ENCODE measurements at regions not wholly inside any gene's neighbourhood (a gene's known extent, or its start where the extent isn't known, plus 50 kb on each side); places are given as distances from the start of the nearest gene placed in this dataset.

- no peak for DNase-seq
- Histone ChIP-seq H3K4me3 (no peak overlapping the region), H3K9me3 (no peaks in the 10 kb centered on the region), H3K27ac (no peak overlapping the region), H3K27me3 (no peaks in the 10 kb centered on the region), H3K36me3 (ENCODE audit: low read depth, missing control alignments) (no peaks in the 10 kb centered on the region), H3K4me1 (no peaks in the 10 kb centered on the region)
- TF ChIP-seq, protein P1, sequence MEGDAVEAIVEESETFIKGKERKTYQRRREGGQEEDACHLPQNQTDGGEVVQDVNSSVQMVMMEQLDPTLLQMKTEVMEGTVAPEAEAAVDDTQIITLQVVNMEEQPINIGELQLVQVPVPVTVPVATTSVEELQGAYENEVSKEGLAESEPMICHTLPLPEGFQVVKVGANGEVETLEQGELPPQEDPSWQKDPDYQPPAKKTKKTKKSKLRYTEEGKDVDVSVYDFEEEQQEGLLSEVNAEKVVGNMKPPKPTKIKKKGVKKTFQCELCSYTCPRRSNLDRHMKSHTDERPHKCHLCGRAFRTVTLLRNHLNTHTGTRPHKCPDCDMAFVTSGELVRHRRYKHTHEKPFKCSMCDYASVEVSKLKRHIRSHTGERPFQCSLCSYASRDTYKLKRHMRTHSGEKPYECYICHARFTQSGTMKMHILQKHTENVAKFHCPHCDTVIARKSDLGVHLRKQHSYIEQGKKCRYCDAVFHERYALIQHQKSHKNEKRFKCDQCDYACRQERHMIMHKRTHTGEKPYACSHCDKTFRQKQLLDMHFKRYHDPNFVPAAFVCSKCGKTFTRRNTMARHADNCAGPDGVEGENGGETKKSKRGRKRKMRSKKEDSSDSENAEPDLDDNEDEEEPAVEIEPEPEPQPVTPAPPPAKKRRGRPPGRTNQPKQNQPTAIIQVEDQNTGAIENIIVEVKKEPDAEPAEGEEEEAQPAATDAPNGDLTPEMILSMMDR (IDR thresholded peaks at IDR 0.05): no peak
- no peak for TF ChIP-seq POLR2A (IDR thresholded peaks at IDR 0.05)
- intact Hi-C loops (cut with DNase I; ENCODE audit: low total_unique reads): no loop called here
- WGBS, 2 donors: 63 to 65% methylated on average over 8 of the region's 8 CpGs
Observed at GRCh38 chrX:125757794-125758564, 408.1 kb downstream of the DCAF12L2 start.

DNA sequence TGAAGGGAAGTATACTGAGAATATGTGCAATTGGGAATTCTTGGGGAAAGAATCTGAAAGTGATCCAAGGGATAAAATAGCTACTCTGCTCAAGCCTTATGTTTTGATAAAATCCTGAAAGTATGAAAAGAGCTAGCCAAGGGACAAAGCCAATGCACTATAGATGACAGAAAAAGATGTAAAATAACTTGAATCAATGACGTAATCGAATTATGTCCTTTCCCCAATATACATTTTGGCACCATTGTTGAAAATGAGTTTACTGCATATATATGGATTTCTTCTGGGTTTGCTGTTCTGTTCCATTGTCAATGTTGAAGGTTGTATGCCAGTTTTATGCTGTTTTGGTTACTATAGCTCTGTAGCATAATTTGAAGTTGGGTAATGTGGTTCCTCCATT is 407.3 kb downstream of the DCAF12L2 start:
- Histone ChIP-seq H3K27me3 (no peaks in the 10 kb centered on the region), H3K4me3 (no peak overlapping the region), H3K4me1 (no peaks in the 10 kb centered on the region), H3K27ac (no peak overlapping the region), H3K36me3 (ENCODE audit: low read depth, missing control alignments) (no peaks in the 10 kb centered on the region), H3K9me3 (no peaks in the 10 kb centered on the region)
- no peak for DNase-seq
- intact Hi-C loops (cut with DNase I; ENCODE audit: low total_unique reads): no loop called here
- TF ChIP-seq, protein P1 (IDR thresholded peaks at IDR 0.05): no peak
- no peak for TF ChIP-seq POLR2A (IDR thresholded peaks at IDR 0.05)
- 46 to 90% methylated on average over 2 of the region's 2 CpGs for WGBS, 2 donors

DNA sequence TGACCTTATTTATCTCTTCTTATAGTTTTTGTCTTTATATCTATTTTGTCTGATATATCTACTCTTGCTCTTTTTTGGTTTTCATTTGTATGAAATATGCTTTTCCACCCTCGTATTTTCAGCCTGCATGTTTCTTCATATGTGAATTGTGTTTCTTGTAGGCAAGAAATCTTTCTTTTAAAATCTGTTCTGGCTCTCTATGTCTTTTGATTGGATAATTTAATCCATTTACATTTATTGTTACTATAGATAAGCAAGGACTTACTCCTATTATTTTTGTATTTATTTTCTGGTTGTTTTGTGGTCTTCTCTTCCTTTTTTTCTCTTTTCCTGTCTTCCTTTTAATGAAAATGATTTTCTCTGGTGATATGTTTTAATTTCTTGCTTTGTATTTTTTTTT is 403.1 kb downstream of the DCAF12L2 start:
- 69 to 80% methylated on average over 1 of the region's 1 CpG for WGBS, 2 donors
- H3K36me3 ChIP-seq (ENCODE audit: low read depth, missing control alignments): no peaks in the 10 kb centered on the region
- no peak overlapping the region for H3K27ac ChIP-seq
- H3K4me1 ChIP-seq: no peaks in the 10 kb centered on the region
- H3K4me3 ChIP-seq: no peak overlapping the region
- no peak for DNase-seq
- H3K9me3 ChIP-seq: no peaks in the 10 kb centered on the region
- TF ChIP-seq POLR2A (IDR thresholded peaks at IDR 0.05): no peak
- no peaks in the 10 kb centered on the region for H3K27me3 ChIP-seq
- intact Hi-C loops (cut with DNase I; ENCODE audit: low total_unique reads): no loop called here

- Histone ChIP-seq H3K9me3 (no peaks in the 10 kb centered on the region), H3K4me3 (no peak overlapping the region), H3K27me3 (no peaks in the 10 kb centered on the region), H3K36me3 (ENCODE audit: low read depth, missing control alignments) (no peaks in the 10 kb centered on the region), H3K4me1 (no peaks in the 10 kb centered on the region), H3K27ac (no peak overlapping the region)
- DNase-seq: no peak
- WGBS, 2 donors: 80 to 93% methylated on average over 2 of the region's 2 CpGs
- no peak for TF ChIP-seq POLR2A (IDR thresholded peaks at IDR 0.05)
- TF ChIP-seq, protein P1 (IDR thresholded peaks at IDR 0.05): no peak
- intact Hi-C loops (cut with DNase I; ENCODE audit: low total_unique reads): no loop called here
Observed at GRCh38 chrX:125765347-125765746, 400.7 kb downstream of the DCAF12L2 start.

DNA sequence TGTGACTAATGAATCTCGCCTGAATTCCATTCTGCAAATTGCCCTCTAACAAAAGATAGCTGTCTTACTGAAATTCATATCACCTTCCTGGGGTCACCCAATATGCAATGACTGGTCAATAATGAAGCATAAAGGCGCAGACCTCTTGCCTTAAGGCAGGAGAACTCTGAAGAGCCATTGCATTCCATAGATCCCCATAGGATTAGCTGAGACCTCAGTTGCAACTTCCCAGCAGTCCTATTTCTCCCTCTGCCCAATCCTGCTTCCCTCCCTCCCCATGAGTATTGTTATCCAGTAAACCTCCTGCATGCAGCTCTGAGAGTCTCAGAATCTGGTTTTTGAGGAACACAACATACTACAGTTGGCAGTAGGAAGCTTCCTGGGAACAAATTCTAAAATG is 396.5 kb downstream of the DCAF12L2 start:
- Histone ChIP-seq H3K9me3 (no peaks in the 10 kb centered on the region), H3K4me1 (no peaks in the 10 kb centered on the region), H3K4me3 (no peak overlapping the region), H3K27me3 (no peaks in the 10 kb centered on the region), H3K27ac (no peak overlapping the region), H3K36me3 (ENCODE audit: low read depth, missing control alignments) (no peaks in the 10 kb centered on the region)
- intact Hi-C loops (cut with DNase I; ENCODE audit: low total_unique reads): no loop called here
- no peak for DNase-seq
- no peak for TF ChIP-seq POLR2A (IDR thresholded peaks at IDR 0.05)
- TF ChIP-seq, protein P1 (IDR thresholded peaks at IDR 0.05): no peak
- 82 to 100% methylated on average over 2 of the region's 2 CpGs for WGBS, 2 donors
